ENCODE measurements at regions not wholly inside any gene's neighbourhood (a gene's known extent, or its start where the extent isn't known, plus 50 kb on each side); places are given as distances from the start of the nearest gene placed in this dataset.
A peak's percentile ranks its signal among the peaks of the same experiment; 100 is the strongest.
"Not testable (repeated sequence)": the region's sequence is repeated elsewhere in the genome, so short reads cannot be mapped to it uniquely, and the experiment has no call there.

GRCh38 chr2:200201839-200202238, 104.7 kb upstream of the SPATS2L start:
- not testable (repeated sequence) for ATAC-seq; DNase-seq (ENCODE audit: low spot score)

- no peak for DNase-seq (ENCODE audit: low spot score)
- no peak for ATAC-seq
Measured at GRCh38 chr2:200203381-200203827, 103.1 kb upstream of the SPATS2L start.

GRCh38 chr2:200208041-200208440, 98.5 kb upstream of the SPATS2L start:
- no peak for DNase-seq (ENCODE audit: low spot score)
- ATAC-seq = no peak

GRCh38 chr2:200209030-200209429, 97.5 kb upstream of the SPATS2L start:
- ATAC-seq (no peak), DNase-seq (ENCODE audit: low spot score) (no peak)

- no peak for DNase-seq (ENCODE audit: low spot score)
- ATAC-seq = no peak
Measured at GRCh38 chr2:200211643-200212042, 94.8 kb upstream of the SPATS2L start.

GRCh38 chr2:200212862-200213425, 93.5 kb upstream of the SPATS2L start:
- peak; percentile 67 for ATAC-seq
- no peak for DNase-seq (ENCODE audit: low spot score)

GRCh38 chr2:200216310-200216709, 90.2 kb upstream of the SPATS2L start:
- ATAC-seq (no peak), DNase-seq (ENCODE audit: low spot score) (no peak)

GRCh38 chr2:200217320-200217719, 89.2 kb upstream of the SPATS2L start:
- ATAC-seq (peak; percentile 33), DNase-seq (ENCODE audit: low spot score) (no peak)

GRCh38 chr2:200218645-200219044, 87.8 kb upstream of the SPATS2L start:
- ATAC-seq = no peak
- no peak for DNase-seq (ENCODE audit: low spot score)

GRCh38 chr2:200219309-200220113, 87.0 kb upstream of the SPATS2L start:
- peak; percentile 53 for ATAC-seq
- peak; percentile 52 for DNase-seq (ENCODE audit: low spot score)

GRCh38 chr2:200220251-200220650, 86.2 kb upstream of the SPATS2L start:
- ATAC-seq (no peak), DNase-seq (ENCODE audit: low spot score) (no peak)

- ATAC-seq = peak; percentile 82
- DNase-seq (ENCODE audit: low spot score) = peak; percentile 52
Measured at GRCh38 chr2:200221055-200221955, 85.2 kb upstream of the SPATS2L start.

GRCh38 chr2:200222791-200223190, 83.7 kb upstream of the SPATS2L start:
- DNase-seq (ENCODE audit: low spot score) = no peak
- ATAC-seq = peak; percentile 11

- no peak for ATAC-seq
- no peak for DNase-seq (ENCODE audit: low spot score)
Measured at GRCh38 chr2:200223205-200223784, 83.2 kb upstream of the SPATS2L start.

GRCh38 chr2:200225951-200226350, 80.5 kb upstream of the SPATS2L start:
- ATAC-seq (peak; percentile 60), DNase-seq (ENCODE audit: low spot score) (no peak)

GRCh38 chr2:200226451-200227426, 79.8 kb upstream of the SPATS2L start:
- no peak for DNase-seq (ENCODE audit: low spot score)
- ATAC-seq = no peak

GRCh38 chr2:200230716-200231115, 75.8 kb upstream of the SPATS2L start:
- DNase-seq (ENCODE audit: low spot score) (no peak), ATAC-seq (peak; percentile 61)

GRCh38 chr2:200235533-200235932, 71.0 kb upstream of the SPATS2L start:
- ATAC-seq = no peak

GRCh38 chr2:200239216-200239615, 67.3 kb upstream of the SPATS2L start:
- ATAC-seq = no peak

More at GRCh38 chr2:200235533-200235932, 71.0 kb upstream of the SPATS2L start:
- no peak for DNase-seq (ENCODE audit: low spot score)

GRCh38 chr2:200242570-200242969, 63.9 kb upstream of the SPATS2L start:
- DNase-seq (ENCODE audit: low spot score) = no peak
- no peak for ATAC-seq

More at GRCh38 chr2:200239216-200239615, 67.3 kb upstream of the SPATS2L start:
- DNase-seq (ENCODE audit: low spot score) = no peak

Data from left lobe of liver (tissue), 2 donors.